ENCODE measurements at regions not wholly inside any gene's neighbourhood (a gene's known extent, or its start where the extent isn't known, plus 50 kb on each side); places are given as distances from the start of the nearest gene placed in this dataset.

- TF ChIP-seq CTCF (IDR thresholded peaks at IDR 0.05): no peak
- no peak for TF ChIP-seq POLR2AphosphoS5 (IDR thresholded peaks at IDR 0.05)
Measured at GRCh38 chr13:105448811-105449210, 1086.7 kb downstream of the EFNB2 start.

Measured in breast epithelium (tissue), 3 donors.